HG03045 (cell line): ENCODE measurements at regions not wholly inside any gene's neighbourhood (a gene's known extent, or its start where the extent isn't known, plus 50 kb on each side); places are given as distances from the start of the nearest gene placed in this dataset.

Experiments
- ATAC-seq: cut with Tn5 transposase; IDR thresholded peaks from one replicate; pipeline ENCODE4 v1.9.1; 2021; ENCODE audit warnings: mild to moderate bottlenecking, moderate library complexity; ENCODE audit not compliant: unreplicated experiment

- ATAC-seq, result no peak
These were observed 180.1 kb upstream of the BCL6 start for GRCh38 chr3:187925326-187925725.

GRCh38 chr3:187926620-187927019 lies 181.4 kb upstream of the BCL6 start:
- no peak for ATAC-seq

GRCh38 chr3:187927565-187927964 lies 182.3 kb upstream of the BCL6 start:
- no peak for ATAC-seq

- ATAC-seq, result no peak
These were observed 184.0 kb upstream of the BCL6 start for GRCh38 chr3:187929112-187929816.

DNA sequence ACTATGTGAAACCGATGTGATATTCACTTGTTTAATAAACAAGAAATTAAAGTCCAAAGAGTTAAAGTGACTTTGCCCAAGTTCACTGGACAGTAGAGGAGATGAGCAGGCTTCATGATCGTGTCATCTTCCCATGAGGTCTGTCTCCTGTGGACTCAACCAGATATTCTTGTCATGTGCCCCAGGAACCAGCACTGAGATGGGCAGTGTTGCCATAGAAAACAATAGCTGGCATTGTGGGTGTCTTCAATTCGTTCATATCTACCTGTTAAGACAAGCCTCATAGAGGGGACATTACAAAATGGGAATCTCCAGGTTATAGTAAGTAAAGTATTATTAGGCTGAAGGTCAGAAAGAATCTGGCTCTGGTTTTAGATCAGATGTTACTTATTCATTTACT lies 184.8 kb upstream of the BCL6 start:
- no peak for ATAC-seq

DNA sequence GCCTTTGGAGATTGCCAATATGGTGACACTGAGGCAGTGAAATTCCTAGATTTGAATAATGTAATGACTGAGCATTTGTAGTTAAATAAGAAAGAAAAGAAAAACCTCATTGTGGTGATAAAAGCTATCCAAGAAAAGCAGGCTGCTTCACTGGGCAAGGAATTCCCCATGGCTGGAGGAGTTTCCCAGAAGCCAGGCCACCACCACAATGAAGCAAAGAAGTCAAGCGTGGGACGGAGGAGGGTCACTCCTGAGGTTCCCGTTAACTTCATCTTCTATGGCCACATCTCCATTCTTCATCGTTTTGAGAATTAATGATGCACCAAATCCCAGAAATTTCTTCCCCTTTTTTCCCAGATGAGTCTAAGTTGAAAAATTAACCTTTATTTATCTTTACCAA lies 185.8 kb upstream of the BCL6 start:
- no peak for ATAC-seq

DNA sequence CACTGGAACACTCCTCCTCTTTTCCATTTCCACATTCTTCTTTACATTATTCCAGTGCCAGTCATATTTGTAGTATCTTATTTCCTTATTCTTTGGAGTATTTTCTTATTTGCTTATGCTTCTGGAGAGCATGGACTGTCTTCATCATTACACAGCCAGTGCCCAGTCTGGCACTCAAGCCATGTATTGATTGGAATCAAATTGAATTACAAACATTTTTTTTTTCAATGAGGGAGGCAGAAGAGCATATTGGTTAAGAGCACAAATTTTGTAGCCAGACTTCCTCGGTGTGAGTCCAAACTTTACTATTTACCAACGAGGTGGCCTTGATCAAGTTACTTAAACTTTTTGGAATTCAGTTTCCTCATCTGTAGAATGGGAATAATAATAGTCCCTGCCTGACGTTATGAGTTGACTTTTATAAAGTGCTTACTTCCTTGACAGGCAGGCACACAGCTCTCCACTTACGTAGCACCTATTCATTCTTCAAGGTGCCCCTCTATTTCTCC lies 186.6 kb upstream of the BCL6 start:
- ATAC-seq, result no peak

DNA sequence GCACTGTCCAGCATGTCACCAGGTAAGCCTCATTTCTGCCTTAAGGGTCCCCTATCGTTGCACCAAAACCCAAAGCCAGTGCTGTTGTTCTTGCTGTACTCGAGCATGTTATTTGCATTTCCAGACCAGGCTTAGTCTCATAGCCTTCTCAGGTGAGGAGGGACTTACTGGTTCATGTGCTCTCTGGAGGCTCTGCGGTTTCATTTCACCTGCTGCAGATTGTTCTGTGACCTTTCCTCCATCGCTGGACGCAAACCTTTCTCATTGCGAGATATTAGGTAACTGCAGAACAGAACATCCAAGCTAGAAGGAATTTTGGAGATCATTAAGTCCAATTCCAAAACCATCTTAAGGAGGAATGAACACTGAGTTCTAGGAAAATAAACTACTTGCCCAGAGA lies 187.3 kb upstream of the BCL6 start:
- ATAC-seq, result no peak

DNA sequence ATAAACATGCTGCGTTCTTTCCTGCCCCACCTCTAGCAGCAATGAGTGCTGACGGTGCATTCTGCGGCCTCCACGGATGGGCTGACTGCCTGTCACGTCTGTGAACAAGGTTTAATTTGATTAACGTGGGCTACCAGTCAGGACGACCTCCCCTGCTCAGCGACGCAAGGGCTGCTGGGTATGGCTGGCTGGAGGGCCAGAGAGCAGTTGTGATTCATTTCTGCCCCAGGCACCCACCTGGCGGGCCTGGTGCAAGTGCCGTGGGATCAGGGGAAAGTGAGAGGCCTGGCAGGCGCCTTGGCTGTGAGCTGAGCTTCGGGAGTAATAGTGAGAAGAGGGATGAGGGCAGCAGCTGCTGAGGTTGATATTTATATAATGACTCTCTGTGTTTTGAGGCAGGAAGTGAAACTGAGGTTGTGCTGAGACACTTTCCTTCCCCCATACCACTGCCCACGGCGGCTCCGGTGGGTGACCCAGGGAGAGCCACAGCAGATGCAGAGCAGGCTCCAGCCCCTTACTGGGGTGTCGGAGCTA lies 190.4 kb upstream of the BCL6 start:
- peak; percentile 95 for ATAC-seq

GRCh38 chr3:187936676-187937075 lies 191.4 kb upstream of the BCL6 start:
- ATAC-seq, result no peak

GRCh38 chr3:187939891-187940290 lies 194.6 kb upstream of the BCL6 start:
- ATAC-seq, result no peak

DNA sequence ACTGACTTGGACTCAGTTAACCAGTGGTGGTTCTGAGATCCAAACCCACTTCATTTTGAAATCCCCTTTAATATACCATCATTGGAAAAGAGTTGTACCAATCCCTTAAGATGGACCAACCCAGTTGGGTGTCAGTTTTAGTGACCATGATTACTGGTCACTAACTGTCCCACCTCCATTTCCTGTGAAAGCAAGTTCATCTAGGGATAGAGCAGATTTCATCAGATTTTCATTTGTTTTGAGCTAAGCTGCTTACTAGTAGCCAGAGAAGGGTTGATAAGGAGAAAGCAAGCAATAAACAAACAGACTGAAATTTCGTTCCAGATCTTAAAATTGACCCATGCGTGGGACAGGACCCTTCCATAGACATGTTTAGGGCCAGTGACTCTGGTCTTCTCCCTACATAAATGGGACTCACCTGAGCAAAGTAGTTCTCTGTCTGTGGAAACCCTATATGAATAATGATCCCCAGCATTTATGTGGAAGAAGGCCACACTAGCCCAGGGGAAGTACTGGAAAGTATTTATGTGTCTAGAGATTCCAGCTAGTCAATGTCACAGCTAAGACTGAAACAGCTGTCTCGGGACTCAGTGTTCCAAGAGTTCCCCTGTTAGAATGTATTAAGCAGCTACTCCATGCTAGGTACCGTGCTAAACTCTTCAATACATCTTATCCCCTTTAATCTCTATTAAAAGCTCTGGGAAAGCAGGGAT lies 196.0 kb upstream of the BCL6 start:
- ATAC-seq, result no peak

- ATAC-seq, result no peak
These were observed 196.6 kb upstream of the BCL6 start for GRCh38 chr3:187941848-187942194.

- peak; percentile 80 for ATAC-seq
These were observed 197.5 kb upstream of the BCL6 start for GRCh38 chr3:187942658-187943241.

- no peak for ATAC-seq
These were observed 198.6 kb upstream of the BCL6 start for GRCh38 chr3:187943677-187944389.

- no peak for ATAC-seq
These were observed 199.3 kb upstream of the BCL6 start for GRCh38 chr3:187944390-187945179.

GRCh38 chr3:187945374-187945773 lies 200.1 kb upstream of the BCL6 start:
- no peak for ATAC-seq

- ATAC-seq, result no peak
These were observed 201.0 kb upstream of the BCL6 start for GRCh38 chr3:187946163-187946691.

GRCh38 chr3:187946981-187947380 lies 201.7 kb upstream of the BCL6 start:
- ATAC-seq, result no peak
